ENCODE measurements at regions not wholly inside any gene's neighbourhood (a gene's known extent, or its start where the extent isn't known, plus 50 kb on each side); places are given as distances from the start of the nearest gene placed in this dataset.
A peak's percentile ranks its signal among the peaks of the same experiment; 100 is the strongest.

DNA sequence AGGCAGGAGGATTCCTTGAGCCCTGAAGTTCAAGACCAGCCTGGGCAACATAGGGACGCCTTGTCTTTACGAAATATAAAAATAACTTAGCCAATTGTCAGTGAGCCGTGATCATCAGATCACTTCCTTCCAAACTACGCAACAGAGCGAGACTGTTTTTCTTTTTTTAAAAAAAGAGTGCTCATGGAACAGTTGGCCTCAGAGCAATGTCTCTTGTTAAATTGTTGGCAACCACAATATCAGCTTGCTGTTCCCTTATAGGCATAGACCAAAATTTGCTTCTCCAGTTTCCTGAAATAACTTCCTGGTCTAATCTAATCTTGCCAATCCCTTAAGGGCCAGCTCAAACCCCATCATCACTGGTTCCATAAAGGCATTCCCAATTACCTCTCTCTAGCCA is 93.3 kb upstream of the SLC4A7 start:
- ATAC-seq: peak in 1 of 4 donors; percentile 48
- Histone ChIP-seq H3K9me3 (no peaks in the 10 kb centered on the region), H3K36me3 (ENCODE audit: insufficient read depth in 1 of 2, low read depth in 1 of 2) (no peaks in the 10 kb centered on the region), H3K27ac (peak overlapping the region; percentile 34), H3K27me3 (ENCODE audit: insufficient read depth in 3 of 3, low read length in 2 of 3) (no peaks in the 10 kb centered on the region), H3K4me1 (no peaks in the 10 kb centered on the region), H3K4me3 (no peak overlapping the region)
- TF ChIP-seq, protein P1, sequence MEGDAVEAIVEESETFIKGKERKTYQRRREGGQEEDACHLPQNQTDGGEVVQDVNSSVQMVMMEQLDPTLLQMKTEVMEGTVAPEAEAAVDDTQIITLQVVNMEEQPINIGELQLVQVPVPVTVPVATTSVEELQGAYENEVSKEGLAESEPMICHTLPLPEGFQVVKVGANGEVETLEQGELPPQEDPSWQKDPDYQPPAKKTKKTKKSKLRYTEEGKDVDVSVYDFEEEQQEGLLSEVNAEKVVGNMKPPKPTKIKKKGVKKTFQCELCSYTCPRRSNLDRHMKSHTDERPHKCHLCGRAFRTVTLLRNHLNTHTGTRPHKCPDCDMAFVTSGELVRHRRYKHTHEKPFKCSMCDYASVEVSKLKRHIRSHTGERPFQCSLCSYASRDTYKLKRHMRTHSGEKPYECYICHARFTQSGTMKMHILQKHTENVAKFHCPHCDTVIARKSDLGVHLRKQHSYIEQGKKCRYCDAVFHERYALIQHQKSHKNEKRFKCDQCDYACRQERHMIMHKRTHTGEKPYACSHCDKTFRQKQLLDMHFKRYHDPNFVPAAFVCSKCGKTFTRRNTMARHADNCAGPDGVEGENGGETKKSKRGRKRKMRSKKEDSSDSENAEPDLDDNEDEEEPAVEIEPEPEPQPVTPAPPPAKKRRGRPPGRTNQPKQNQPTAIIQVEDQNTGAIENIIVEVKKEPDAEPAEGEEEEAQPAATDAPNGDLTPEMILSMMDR (IDR thresholded peaks at IDR 0.05): no peak
- DNase-seq: no peak
- intact Hi-C loops (cut with DNase I): no loop called here
- 48 to 68% (median 54%) methylated on average over 5 of the region's 5 CpGs for WGBS, 3 donors

DNA sequence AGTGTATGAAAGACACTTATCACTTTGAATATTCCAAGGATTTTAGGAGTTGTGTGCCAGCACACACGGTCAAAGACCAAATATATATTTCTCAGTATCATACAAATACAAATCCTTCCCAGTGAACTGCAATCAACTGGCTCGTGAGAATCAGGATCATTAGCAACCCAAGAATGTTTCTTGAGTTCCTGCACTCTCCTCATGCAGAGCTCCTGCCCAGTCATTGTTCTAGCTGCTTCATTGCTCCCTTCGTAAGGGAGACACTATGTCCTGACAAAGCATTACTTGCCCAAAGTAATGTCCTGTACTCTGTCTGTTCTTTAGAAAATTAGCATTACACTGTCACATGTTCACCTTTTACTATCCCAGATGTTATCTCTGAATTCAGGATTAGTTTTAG is 92.0 kb upstream of the SLC4A7 start:
- ATAC-seq: no peak
- TF ChIP-seq, protein P1 (IDR thresholded peaks at IDR 0.05): no peak
- H3K36me3 ChIP-seq (ENCODE audit: insufficient read depth in 1 of 2, low read depth in 1 of 2): no peaks in the 10 kb centered on the region
- intact Hi-C loops (cut with DNase I): no loop called here
- no peak for DNase-seq
- no peaks in the 10 kb centered on the region for H3K4me1 ChIP-seq
- H3K9me3 ChIP-seq: no peaks in the 10 kb centered on the region
- H3K27me3 ChIP-seq (ENCODE audit: insufficient read depth in 3 of 3, low read length in 2 of 3): no peaks in the 10 kb centered on the region
- H3K27ac ChIP-seq: no peak overlapping the region
- no peak overlapping the region for H3K4me3 ChIP-seq
- 68 to 79% (median 77%) methylated on average over 3 of the region's 3 CpGs for WGBS, 3 donors

DNA sequence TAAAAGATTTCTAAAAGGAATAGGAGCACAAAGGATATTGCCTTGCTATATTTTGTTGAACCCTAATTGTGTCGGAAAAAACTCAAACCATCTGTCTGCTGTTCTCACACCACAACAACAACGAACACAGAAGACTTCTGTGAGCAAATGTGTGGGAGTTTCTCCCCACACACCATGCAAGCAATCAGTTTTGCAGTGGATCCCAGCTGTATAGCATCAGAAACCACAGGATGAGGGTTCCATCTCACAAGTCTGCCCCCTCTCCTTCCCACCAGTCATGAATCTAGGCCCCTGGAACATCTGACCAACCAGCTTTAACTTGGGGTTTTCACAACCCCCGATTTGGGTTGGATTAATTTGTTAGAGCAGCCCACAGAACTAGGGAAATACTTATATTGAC is 91.3 kb upstream of the SLC4A7 start:
- intact Hi-C loops (cut with DNase I): no loop called here
- TF ChIP-seq, protein P1 (IDR thresholded peaks at IDR 0.05): no peak
- Histone ChIP-seq H3K27me3 (ENCODE audit: insufficient read depth in 3 of 3, low read length in 2 of 3) (no peaks in the 10 kb centered on the region), H3K36me3 (ENCODE audit: insufficient read depth in 1 of 2, low read depth in 1 of 2) (no peaks in the 10 kb centered on the region), H3K9me3 (no peaks in the 10 kb centered on the region), H3K4me1 (no peaks in the 10 kb centered on the region), H3K4me3 (no peak overlapping the region), H3K27ac (no peak overlapping the region)
- no peak for DNase-seq
- no peak for ATAC-seq
- WGBS, 3 donors: 62 to 70% (median 65%) methylated on average over 3 of the region's 3 CpGs

GRCh38 chr3:27574438-27574795 is 90.2 kb upstream of the SLC4A7 start:
- TF ChIP-seq, protein P1 (IDR thresholded peaks at IDR 0.05): no peak
- H3K36me3 ChIP-seq (ENCODE audit: insufficient read depth in 1 of 2, low read depth in 1 of 2): no peaks in the 10 kb centered on the region
- H3K27me3 ChIP-seq (ENCODE audit: insufficient read depth in 3 of 3, low read length in 2 of 3): no peaks in the 10 kb centered on the region
- DNase-seq (no peak), ATAC-seq (no peak)
- no peaks in the 10 kb centered on the region for H3K4me1 ChIP-seq
- no peak overlapping the region for H3K4me3 ChIP-seq
- 89 to 95% (median 94%) methylated on average over 6 of the region's 6 CpGs for WGBS, 3 donors
- no peak overlapping the region for H3K27ac ChIP-seq
- intact Hi-C loops (cut with DNase I): no loop called here
- no peaks in the 10 kb centered on the region for H3K9me3 ChIP-seq

GRCh38 chr3:27573780-27574437 is 89.7 kb upstream of the SLC4A7 start:
- ATAC-seq: no peak
- Histone ChIP-seq H3K27me3 (ENCODE audit: insufficient read depth in 3 of 3, low read length in 2 of 3) (no peaks in the 10 kb centered on the region), H3K4me1 (no peaks in the 10 kb centered on the region), H3K9me3 (no peaks in the 10 kb centered on the region), H3K36me3 (ENCODE audit: insufficient read depth in 1 of 2, low read depth in 1 of 2) (no peaks in the 10 kb centered on the region), H3K27ac (no peak overlapping the region), H3K4me3 (no peak overlapping the region)
- 72 to 79% (median 77%) methylated on average over 5 of the region's 5 CpGs for WGBS, 3 donors
- TF ChIP-seq, protein P1 (IDR thresholded peaks at IDR 0.05): no peak
- intact Hi-C loops (cut with DNase I): no loop called here
- no peak for DNase-seq
